ENCODE measurements at regions not wholly inside any gene's neighbourhood (a gene's known extent, or its start where the extent isn't known, plus 50 kb on each side); places are given as distances from the start of the nearest gene placed in this dataset.

DNA sequence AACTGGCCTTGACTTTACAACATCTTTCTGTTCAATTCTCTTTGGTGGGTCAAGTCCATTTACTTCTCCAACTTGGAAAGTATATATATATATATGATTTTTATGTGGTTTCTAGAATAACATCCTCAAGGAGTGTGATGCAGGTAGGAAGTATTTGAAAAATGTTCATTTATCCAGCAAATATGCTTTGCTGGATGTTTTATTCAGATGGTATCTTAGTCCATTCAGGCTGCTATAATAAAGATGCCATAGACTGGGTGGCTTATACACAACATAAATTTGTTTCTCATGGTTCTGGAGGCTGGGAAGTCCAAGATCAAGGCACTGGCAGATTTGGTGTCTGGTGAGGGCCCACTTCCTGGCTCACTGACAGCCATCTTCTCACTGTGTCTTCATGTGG lies 168.7 kb upstream of the RASGRP1 start:
- no peaks in the 10 kb centered on the region for H3K4me1 ChIP-seq (ENCODE audit: control insufficient read depth, insufficient read depth, low read length)
- in situ Hi-C loops (cut with HindIII; ENCODE audit: low pct_unique_long_range_greater_than_20kb, low sequenced_read_pairs) (no loop called here), intact Hi-C loops (cut with micrococcal nuclease; ENCODE audit: unreplicated experiment) (no loop called here)
- no peak overlapping the region for H3K4me3 ChIP-seq (ENCODE audit: low read depth in 2 of 2, low read length in 2 of 2)
- H3K36me3 ChIP-seq (ENCODE audit: control insufficient read depth, insufficient read depth, low read length), result no peaks in the 10 kb centered on the region
- H3K27ac ChIP-seq (ENCODE audit: low read length), result no peak overlapping the region
- no peaks in the 10 kb centered on the region for H3K27me3 ChIP-seq (ENCODE audit: control insufficient read depth, insufficient read depth, low read length)
- ChIA-PET CTCF (no interaction called here), POLR2A (no interaction called here)
- DNase-seq (ENCODE audit: low read depth, low spot score) (no peak), ATAC-seq (no peak)
- TF ChIP-seq, protein P1, sequence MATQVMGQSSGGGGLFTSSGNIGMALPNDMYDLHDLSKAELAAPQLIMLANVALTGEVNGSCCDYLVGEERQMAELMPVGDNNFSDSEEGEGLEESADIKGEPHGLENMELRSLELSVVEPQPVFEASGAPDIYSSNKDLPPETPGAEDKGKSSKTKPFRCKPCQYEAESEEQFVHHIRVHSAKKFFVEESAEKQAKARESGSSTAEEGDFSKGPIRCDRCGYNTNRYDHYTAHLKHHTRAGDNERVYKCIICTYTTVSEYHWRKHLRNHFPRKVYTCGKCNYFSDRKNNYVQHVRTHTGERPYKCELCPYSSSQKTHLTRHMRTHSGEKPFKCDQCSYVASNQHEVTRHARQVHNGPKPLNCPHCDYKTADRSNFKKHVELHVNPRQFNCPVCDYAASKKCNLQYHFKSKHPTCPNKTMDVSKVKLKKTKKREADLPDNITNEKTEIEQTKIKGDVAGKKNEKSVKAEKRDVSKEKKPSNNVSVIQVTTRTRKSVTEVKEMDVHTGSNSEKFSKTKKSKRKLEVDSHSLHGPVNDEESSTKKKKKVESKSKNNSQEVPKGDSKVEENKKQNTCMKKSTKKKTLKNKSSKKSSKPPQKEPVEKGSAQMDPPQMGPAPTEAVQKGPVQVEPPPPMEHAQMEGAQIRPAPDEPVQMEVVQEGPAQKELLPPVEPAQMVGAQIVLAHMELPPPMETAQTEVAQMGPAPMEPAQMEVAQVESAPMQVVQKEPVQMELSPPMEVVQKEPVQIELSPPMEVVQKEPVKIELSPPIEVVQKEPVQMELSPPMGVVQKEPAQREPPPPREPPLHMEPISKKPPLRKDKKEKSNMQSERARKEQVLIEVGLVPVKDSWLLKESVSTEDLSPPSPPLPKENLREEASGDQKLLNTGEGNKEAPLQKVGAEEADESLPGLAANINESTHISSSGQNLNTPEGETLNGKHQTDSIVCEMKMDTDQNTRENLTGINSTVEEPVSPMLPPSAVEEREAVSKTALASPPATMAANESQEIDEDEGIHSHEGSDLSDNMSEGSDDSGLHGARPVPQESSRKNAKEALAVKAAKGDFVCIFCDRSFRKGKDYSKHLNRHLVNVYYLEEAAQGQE (IDR thresholded peaks at IDR 0.05; ENCODE audit: insufficient read depth in 1 of 2, low read depth in 2 of 2, low read length in 1 of 2), result no peak
- TF ChIP-seq SIN3A (IDR thresholded peaks at IDR 0.05; ENCODE audit: borderline replicate concordance, insufficient read depth, low read depth, low read length) (no peak), TCF7L2 (IDR thresholded peaks at IDR 0.05; ENCODE audit: low read depth, low read length) (no peak), POLR2AphosphoS5 (IDR thresholded peaks at IDR 0.05; ENCODE audit: low read depth, low read length) (no peak)
- TF ChIP-seq, protein P2, sequence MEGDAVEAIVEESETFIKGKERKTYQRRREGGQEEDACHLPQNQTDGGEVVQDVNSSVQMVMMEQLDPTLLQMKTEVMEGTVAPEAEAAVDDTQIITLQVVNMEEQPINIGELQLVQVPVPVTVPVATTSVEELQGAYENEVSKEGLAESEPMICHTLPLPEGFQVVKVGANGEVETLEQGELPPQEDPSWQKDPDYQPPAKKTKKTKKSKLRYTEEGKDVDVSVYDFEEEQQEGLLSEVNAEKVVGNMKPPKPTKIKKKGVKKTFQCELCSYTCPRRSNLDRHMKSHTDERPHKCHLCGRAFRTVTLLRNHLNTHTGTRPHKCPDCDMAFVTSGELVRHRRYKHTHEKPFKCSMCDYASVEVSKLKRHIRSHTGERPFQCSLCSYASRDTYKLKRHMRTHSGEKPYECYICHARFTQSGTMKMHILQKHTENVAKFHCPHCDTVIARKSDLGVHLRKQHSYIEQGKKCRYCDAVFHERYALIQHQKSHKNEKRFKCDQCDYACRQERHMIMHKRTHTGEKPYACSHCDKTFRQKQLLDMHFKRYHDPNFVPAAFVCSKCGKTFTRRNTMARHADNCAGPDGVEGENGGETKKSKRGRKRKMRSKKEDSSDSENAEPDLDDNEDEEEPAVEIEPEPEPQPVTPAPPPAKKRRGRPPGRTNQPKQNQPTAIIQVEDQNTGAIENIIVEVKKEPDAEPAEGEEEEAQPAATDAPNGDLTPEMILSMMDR (IDR thresholded peaks at IDR 0.05), result no peak
- BruUV-seq (replicated peaks), result no TSS peak
- H3K9me3 ChIP-seq (ENCODE audit: control insufficient read depth, insufficient read depth, low read depth, low read length), result no peaks in the 10 kb centered on the region

DNA sequence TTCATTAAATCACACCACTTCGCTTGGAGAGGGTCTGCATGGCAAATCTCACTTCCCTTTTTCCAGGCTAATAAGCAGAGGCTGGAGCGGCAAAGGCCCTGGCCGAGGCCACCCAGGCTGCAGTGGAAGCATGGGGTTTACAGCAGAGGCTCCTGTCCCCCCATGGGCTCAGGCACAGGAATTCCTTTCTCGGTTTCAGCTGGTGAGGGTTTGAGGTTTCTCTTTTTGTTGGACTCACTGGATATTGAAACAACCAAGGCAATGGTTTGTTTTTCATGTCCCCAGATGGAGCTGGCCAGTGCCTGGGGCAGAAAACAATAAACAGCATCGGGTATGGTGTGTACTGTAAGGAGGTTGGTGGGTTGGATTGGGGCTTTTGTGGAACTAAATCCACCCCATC lies 175.6 kb upstream of the RASGRP1 start:
- Histone ChIP-seq H3K9me3 (ENCODE audit: control insufficient read depth, insufficient read depth, low read depth, low read length) (no peaks in the 10 kb centered on the region), H3K27me3 (ENCODE audit: control insufficient read depth, insufficient read depth, low read length) (no peaks in the 10 kb centered on the region), H3K4me1 (ENCODE audit: control insufficient read depth, insufficient read depth, low read length) (no peaks in the 10 kb centered on the region), H3K4me3 (ENCODE audit: low read depth in 2 of 2, low read length in 2 of 2) (no peak overlapping the region), H3K27ac (ENCODE audit: low read length) (no peak overlapping the region), H3K36me3 (ENCODE audit: control insufficient read depth, insufficient read depth, low read length) (no peaks in the 10 kb centered on the region)
- BruUV-seq (replicated peaks), result no TSS peak
- DNase-seq (ENCODE audit: low read depth, low spot score) (no peak), ATAC-seq (no peak)
- CTCF ChIA-PET, result no interaction called here
- in situ Hi-C loops (cut with HindIII; ENCODE audit: low pct_unique_long_range_greater_than_20kb, low sequenced_read_pairs) (no loop called here), intact Hi-C loops (cut with micrococcal nuclease; ENCODE audit: unreplicated experiment) (loop anchor here (2.0 kb wide), 1 partner anchor 15 kb away; no protein-coding TSS in a partner anchor)
- TF ChIP-seq, protein P1 (IDR thresholded peaks at IDR 0.05; ENCODE audit: insufficient read depth in 1 of 2, low read depth in 2 of 2, low read length in 1 of 2), result no peak
- TF ChIP-seq TCF7L2 (IDR thresholded peaks at IDR 0.05; ENCODE audit: low read depth, low read length), result no peak
- TF ChIP-seq SIN3A (IDR thresholded peaks at IDR 0.05; ENCODE audit: borderline replicate concordance, insufficient read depth, low read depth, low read length), result no peak
- TF ChIP-seq, protein P2 (IDR thresholded peaks at IDR 0.05), result no peak
- POLR2A ChIA-PET, result no interaction called here

Measured in Panc1 (cell line).